Adipocyte (in vitro differentiated cells): ENCODE measurements at regions not wholly inside any gene's neighbourhood (a gene's known extent, or its start where the extent isn't known, plus 50 kb on each side); places are given as distances from the start of the nearest gene placed in this dataset.
A peak's percentile ranks its signal among the peaks of the same experiment; 100 is the strongest.

Experiments used
- DNase-seq: peaks from one replicate; pipeline ENCODE4 v3.0.0-alpha.2; 2015; ENCODE audit warnings: low read depth
- H3K27me3 ChIP-seq: replicated peaks from 2 replicates; pipeline ENCODE4 v1.7.0; 2013; ENCODE audit warnings: mild to moderate bottlenecking, low read length, moderate library complexity; ENCODE audit not compliant: control insufficient read depth, insufficient read depth
- H3K36me3 ChIP-seq: 2 replicates; pipeline ENCODE4 v1.7.0; 2013; ENCODE audit warnings: low read length, mild to moderate bottlenecking, moderate library complexity; ENCODE audit not compliant: control insufficient read depth, insufficient read depth, severe bottlenecking
- H3K4me1 ChIP-seq: 2 replicates; pipeline ENCODE4 v1.7.0; 2013; ENCODE audit warnings: mild to moderate bottlenecking, low read length, moderate library complexity; ENCODE audit not compliant: control insufficient read depth, insufficient read depth
- H3K4me3 ChIP-seq: 2 replicates; pipeline ENCODE4 v1.7.0; 2013; ENCODE audit warnings: mild to moderate bottlenecking, low read length, moderate library complexity
- H3K9ac ChIP-seq: 2 replicates; pipeline ENCODE4 v1.7.0; 2013; ENCODE audit warnings: mild to moderate bottlenecking, low read length, moderate library complexity
- H3K9me3 ChIP-seq: 2 replicates; pipeline ENCODE4 v1.7.0; 2013; ENCODE audit warnings: mild to moderate bottlenecking, low read length, moderate library complexity; ENCODE audit not compliant: control insufficient read depth

DNA sequence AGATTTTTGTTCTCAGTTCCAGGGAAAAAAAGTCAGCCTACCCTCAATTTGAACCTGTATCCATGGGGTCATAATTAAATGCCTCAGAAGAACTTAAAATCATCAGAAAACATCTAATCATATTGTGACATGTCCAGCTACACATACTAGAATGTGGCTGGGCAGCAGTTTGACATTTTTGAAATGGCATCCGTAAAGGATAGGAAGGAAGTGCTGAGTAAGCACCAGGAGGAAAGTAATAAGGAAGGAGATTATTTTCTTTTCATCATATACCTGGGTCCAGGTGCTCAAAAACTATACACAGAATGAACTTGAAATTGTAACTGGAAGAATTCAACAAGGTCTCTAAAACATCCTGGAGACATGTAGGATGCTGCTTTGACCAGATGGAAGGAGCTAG is 116.9 kb upstream of the RAI14 start:
- no peak overlapping the region for H3K4me3 ChIP-seq

DNA sequence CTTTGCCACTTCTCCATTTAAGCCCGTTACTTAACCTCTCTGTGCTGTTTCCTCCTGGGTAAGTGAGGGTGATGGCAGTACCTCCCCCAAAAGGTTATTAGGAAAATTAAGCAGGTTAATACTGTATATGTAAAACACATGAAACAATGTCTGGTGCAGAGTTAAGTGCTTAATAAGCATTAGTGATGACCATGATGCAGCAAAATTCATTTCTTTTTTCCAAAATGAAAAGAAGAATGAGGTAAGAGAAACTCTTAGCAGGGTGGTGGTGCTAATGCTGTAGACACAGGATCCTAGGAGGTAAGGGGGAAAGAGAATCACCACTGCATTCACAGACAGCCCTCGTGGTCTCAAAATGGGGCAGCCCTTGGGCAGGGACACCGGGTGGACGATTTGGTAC is 115.1 kb upstream of the RAI14 start:
- H3K36me3 ChIP-seq, result no peaks in the 10 kb centered on the region
- no peak overlapping the region for H3K9ac ChIP-seq
- peaks cover 5% of the 10 kb centered on the region for H3K4me1 ChIP-seq
- H3K9me3 ChIP-seq, result peaks cover 17% of the 10 kb centered on the region
- DNase-seq, result no peak
- H3K4me3 ChIP-seq, result no peak overlapping the region
- H3K27me3 ChIP-seq, result no peaks in the 10 kb centered on the region

More for the DNA sequence above, 116.9 kb upstream of the RAI14 start:
- peaks cover 5% of the 10 kb centered on the region for H3K9me3 ChIP-seq
- H3K9ac ChIP-seq, result no peak overlapping the region
- no peaks in the 10 kb centered on the region for H3K27me3 ChIP-seq
- no peaks in the 10 kb centered on the region for H3K36me3 ChIP-seq
- H3K4me1 ChIP-seq, result peaks cover 21% of the 10 kb centered on the region
- no peak for DNase-seq

DNA sequence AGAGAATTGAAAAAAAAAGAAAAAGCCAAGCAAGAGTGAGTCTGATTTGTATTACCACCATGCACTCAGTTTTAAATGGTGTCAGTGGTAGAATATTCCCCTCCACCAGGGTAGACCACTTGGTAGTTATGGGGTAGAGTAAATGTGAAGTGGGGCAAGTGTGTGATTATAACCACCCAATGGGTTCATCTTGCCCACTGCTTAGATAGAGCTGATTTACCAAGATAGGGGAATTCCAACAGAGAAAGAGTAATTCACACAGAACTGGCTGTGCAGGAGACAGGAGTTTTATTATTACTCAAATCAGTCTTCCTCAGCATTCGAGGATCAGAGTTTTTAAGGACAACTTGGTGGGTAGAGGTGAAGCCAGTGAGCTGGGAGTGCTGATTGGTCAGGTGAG is 113.3 kb upstream of the RAI14 start:
- no peak overlapping the region for H3K4me3 ChIP-seq
- H3K36me3 ChIP-seq, result no peaks in the 10 kb centered on the region
- peaks cover 24% of the 10 kb centered on the region for H3K9me3 ChIP-seq
- H3K9ac ChIP-seq, result no peak overlapping the region
- H3K4me1 ChIP-seq, result no peaks in the 10 kb centered on the region
- DNase-seq, result no peak
- H3K27me3 ChIP-seq, result no peaks in the 10 kb centered on the region

DNA sequence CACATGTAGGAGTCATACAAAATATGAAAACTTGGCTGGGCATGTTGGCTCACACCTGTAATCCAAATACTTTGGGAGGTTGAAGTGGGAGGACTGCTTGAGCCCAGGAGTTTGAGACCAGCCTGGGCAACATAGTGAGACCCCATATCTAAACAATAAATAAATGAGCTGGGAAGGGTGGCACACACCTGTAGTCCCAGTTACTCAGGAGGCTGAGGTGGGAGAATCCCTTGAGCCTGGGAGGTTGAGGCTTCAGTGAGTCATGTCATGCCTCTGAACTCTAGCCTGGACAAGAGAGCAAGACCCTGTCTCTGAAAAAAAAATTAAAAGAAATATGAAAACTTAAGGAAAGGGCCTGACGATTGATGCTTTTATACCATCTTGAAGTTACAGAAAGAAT is 112.4 kb upstream of the RAI14 start:
- DNase-seq, result no peak
- H3K9ac ChIP-seq, result no peak overlapping the region
- no peaks in the 10 kb centered on the region for H3K27me3 ChIP-seq
- peaks cover 24% of the 10 kb centered on the region for H3K9me3 ChIP-seq
- H3K4me3 ChIP-seq, result no peak overlapping the region
- H3K36me3 ChIP-seq, result no peaks in the 10 kb centered on the region
- H3K4me1 ChIP-seq, result no peaks in the 10 kb centered on the region

DNA sequence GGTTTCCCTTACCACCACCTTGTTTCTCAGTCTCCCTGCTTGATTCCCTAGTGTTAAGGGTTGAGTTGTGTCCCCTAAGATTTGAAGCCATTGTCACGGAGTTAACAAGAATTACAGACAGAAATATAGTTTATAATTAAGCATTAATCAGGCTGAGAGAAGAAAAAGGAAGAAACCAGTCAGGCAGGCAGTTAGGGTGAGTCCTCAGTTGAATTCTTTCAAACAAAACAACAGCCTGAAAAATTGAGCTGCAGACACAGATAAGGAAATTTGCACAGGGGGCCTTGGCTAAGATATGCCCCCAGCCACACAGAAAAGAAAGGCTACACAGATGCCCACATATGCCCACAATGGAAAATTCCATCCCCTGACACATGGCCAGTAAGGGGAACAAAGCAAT is 111.7 kb upstream of the RAI14 start:
- H3K27me3 ChIP-seq, result no peaks in the 10 kb centered on the region
- no peaks in the 10 kb centered on the region for H3K4me1 ChIP-seq
- H3K9me3 ChIP-seq, result peaks cover 24% of the 10 kb centered on the region
- DNase-seq, result no peak
- H3K4me3 ChIP-seq, result no peak overlapping the region
- no peaks in the 10 kb centered on the region for H3K36me3 ChIP-seq
- no peak overlapping the region for H3K9ac ChIP-seq

DNA sequence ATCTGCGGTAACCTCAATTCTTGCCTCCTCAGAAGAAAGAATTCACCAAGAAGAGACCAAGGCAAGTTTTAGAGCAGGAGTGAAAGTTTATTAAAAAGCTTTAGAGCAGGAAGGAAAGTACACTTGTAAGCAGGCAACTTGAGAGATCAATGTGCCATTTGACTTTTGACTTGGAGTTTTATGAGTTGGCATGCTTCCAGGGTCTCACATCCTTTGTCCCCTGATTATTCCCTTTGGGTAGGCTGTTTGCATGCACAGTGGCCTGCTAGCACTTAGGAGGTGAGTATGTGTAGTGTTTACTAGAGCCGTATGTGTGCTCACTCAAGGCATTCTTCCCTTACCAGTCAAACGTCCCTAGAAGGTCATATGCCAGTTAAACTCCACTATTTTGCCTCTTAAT is 111.0 kb upstream of the RAI14 start:
- H3K4me3 ChIP-seq, result no peak overlapping the region
- peaks cover 24% of the 10 kb centered on the region for H3K9me3 ChIP-seq
- no peak for DNase-seq
- no peaks in the 10 kb centered on the region for H3K27me3 ChIP-seq
- H3K36me3 ChIP-seq, result no peaks in the 10 kb centered on the region
- H3K9ac ChIP-seq, result no peak overlapping the region
- H3K4me1 ChIP-seq, result no peaks in the 10 kb centered on the region

DNA sequence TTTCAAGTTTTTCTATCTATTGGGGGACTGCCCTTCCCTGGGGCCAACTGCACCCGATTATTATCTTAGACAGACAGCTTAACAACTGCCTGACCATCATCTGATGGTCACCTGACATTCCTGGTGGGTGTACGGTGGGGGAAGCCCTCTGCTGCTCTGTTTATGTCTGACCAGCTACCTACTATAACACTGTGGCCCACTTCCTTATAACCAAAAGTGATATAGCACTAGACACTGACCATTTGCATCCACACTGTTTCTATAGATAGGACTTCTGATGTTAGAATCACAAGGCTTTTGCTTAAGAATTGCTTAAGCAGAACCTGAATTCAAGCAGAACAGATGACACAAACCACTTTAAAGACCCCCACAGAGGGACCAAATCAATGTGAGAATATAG is 110.5 kb upstream of the RAI14 start:
- no peak for DNase-seq
- Histone ChIP-seq H3K36me3 (no peaks in the 10 kb centered on the region), H3K9ac (no peak overlapping the region), H3K27me3 (no peaks in the 10 kb centered on the region), H3K9me3 (peaks cover 24% of the 10 kb centered on the region), H3K4me3 (no peak overlapping the region), H3K4me1 (no peaks in the 10 kb centered on the region)

DNA sequence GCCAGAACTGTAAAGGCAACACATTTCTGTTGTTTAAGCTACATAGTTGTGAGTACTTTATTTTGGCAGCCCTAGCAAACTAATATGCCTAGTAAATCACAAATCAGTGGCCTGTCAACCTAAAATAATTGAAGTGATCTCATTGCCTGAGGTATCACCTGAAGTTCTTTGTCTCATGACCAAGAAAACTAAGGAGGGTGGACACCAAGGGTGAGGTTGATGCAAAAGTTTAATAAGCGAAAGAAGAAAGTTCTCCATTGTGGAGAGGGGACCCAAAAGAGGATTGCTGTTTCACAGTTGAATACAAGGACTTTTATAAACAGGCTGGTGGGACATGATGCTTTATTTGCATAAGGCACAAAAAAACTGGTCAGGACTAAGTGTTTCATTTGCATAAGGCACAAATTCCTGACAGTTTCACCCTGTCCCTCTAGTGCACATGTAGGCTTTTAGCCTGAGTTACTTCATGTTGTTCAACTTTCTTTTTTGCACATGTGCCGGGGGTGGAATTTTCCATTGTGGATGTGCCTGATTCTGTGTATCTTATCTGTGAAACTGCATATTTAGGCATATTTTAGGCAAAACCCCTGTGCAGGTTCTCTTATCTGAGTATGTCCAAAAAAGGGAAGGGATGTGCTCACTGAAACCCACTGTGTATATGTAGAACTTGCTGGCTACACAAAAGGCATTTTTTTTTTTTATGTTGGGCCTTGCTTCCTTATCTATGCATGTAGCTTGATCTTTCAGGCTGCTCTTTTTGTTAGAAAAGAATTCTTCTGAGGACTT is 108.6 kb upstream of the RAI14 start:
- peaks cover 9% of the 10 kb centered on the region for H3K4me1 ChIP-seq
- no peak for DNase-seq
- no peak overlapping the region for H3K4me3 ChIP-seq
- no peaks in the 10 kb centered on the region for H3K27me3 ChIP-seq
- H3K9ac ChIP-seq, result no peak overlapping the region
- H3K9me3 ChIP-seq, result peaks cover 24% of the 10 kb centered on the region
- no peaks in the 10 kb centered on the region for H3K36me3 ChIP-seq

DNA sequence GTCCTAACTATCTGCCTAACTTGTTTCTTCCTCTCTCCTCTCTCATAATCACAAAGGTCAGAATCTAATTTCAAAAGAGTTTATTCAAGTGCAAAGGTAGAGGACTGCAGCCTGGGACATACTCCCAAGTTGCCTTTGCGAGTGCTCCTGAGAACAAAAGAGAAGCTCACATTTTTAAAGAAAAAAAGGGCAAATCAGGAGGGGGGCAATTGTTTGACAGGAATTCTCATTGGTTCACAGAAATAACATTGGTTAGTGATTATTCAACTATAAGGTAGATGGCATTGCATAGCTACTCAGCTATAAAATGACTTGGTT is 108.1 kb upstream of the RAI14 start:
- H3K9ac ChIP-seq, result no peak overlapping the region
- peaks cover 24% of the 10 kb centered on the region for H3K9me3 ChIP-seq
- peaks cover 10% of the 10 kb centered on the region for H3K4me1 ChIP-seq
- H3K4me3 ChIP-seq, result no peak overlapping the region
- H3K27me3 ChIP-seq, result no peaks in the 10 kb centered on the region
- no peak for DNase-seq
- H3K36me3 ChIP-seq, result no peaks in the 10 kb centered on the region

DNA sequence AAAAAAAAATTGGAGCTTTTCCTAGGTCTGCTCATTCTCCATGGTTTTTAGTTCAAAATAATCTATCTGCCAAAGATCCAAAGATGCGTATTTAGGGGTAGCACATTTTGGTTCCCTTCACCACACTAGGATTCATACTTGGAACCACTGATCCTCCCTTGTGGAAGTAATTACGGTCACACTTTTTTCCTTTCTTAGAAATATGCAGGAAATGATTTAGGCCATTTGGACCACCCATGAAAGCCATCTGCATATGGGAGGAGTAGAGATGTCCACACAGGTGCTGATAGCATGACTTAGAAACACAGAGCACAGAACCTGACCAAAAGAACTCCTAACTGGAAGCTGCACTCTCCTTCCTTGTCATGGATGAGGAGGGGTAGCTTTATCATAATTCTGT is 105.9 kb upstream of the RAI14 start:
- Histone ChIP-seq H3K4me1 (peaks cover 10% of the 10 kb centered on the region), H3K27me3 (no peaks in the 10 kb centered on the region), H3K9ac (no peak overlapping the region), H3K4me3 (no peak overlapping the region), H3K9me3 (peaks cover 9% of the 10 kb centered on the region), H3K36me3 (no peaks in the 10 kb centered on the region)
- DNase-seq, result no peak

DNA sequence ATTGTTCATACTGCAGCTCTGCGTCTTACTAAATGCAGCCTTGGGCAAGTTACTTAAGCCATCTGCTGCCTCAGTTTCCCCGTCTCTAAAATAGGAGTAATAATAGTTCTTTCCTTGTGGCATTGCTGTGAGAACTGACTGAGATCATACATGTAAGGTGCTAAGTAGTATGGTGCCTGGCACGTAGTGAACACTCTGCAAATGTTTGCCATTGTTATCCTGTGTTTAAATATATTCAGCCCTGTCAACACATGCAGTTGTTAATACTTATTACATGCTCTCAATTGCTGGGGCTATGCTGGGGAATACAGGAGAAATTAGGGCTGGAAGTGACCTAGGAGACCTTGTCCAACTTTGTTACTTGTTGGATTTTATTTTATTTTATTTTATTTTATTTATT is 105.2 kb upstream of the RAI14 start:
- no peaks in the 10 kb centered on the region for H3K27me3 ChIP-seq
- H3K4me3 ChIP-seq, result no peak overlapping the region
- no peak for DNase-seq
- peaks cover 7% of the 10 kb centered on the region for H3K9me3 ChIP-seq
- H3K36me3 ChIP-seq, result no peaks in the 10 kb centered on the region
- no peak overlapping the region for H3K9ac ChIP-seq
- H3K4me1 ChIP-seq, result peaks cover 10% of the 10 kb centered on the region

DNA sequence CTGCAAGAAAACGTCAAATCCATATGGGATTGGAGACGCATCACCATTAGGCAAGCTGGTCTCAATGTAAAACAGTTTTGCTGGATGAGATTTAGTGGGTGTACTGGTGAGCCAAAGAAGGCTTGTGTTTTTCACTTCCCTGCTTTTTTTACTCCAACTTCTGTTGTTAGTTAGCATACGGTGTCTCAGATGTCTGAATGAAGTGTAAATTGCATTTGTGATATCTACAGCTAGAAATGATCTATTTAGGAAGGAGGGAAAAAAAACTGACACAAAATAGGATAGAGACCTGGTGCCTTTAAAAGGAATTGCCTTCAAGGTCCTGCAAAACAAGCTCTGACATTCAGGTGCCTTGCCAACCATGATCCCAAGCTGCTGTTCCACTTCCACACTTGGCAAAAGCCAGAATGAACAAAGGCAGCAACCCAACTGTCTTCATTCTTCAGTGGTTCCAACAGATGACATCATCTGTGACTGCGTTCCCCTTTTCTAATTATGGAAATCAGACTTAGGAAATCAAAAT is 104.2 kb upstream of the RAI14 start:
- H3K9ac ChIP-seq, result no peak overlapping the region
- H3K36me3 ChIP-seq, result no peaks in the 10 kb centered on the region
- DNase-seq, result no peak
- H3K4me3 ChIP-seq, result peak overlapping the region; percentile 3
- H3K4me1 ChIP-seq, result peaks cover 10% of the 10 kb centered on the region
- H3K27me3 ChIP-seq, result no peaks in the 10 kb centered on the region
- peaks cover 6% of the 10 kb centered on the region for H3K9me3 ChIP-seq
